Breast epithelium (tissue), 4 donors: ENCODE measurements at regions not wholly inside any gene's neighbourhood (a gene's known extent, or its start where the extent isn't known, plus 50 kb on each side); places are given as distances from the start of the nearest gene placed in this dataset.

Experiments used
- DNase-seq, 2 donors: peaks; one replicate each; pipeline ENCODE4 v3.0.0-alpha.2; 2019; ENCODE audit warnings: low spot score in 2 of 2
- H3K27ac ChIP-seq, 2 donors: fragments of 200-600 bp; sonication (generic) in 1 of 2; one replicate each; pipeline ENCODE4 v1.5.1; 2016 to 2019; ENCODE audit warnings: mild to moderate bottlenecking in 1 of 2
- H3K27me3 ChIP-seq, 2 donors: fragments of 200-600 bp; sonication (generic) in 1 of 2; one replicate each; pipeline versions ENCODE4 v1.5.1 to v1.6.0; 2017 to 2019; ENCODE audit warnings: control low read depth in 1 of 2, mild to moderate bottlenecking in 1 of 2
- H3K36me3 ChIP-seq: fragments of 200-600 bp; one replicate; pipeline ENCODE4 v1.5.1; 2019
- H3K4me1 ChIP-seq, 2 donors: fragments of 200-600 bp; sonication (generic); one replicate each; pipeline ENCODE4 v1.5.1; 2016 to 2019; ENCODE audit warnings: control low read depth in 1 of 2
- H3K4me3 ChIP-seq, 3 donors: fragments of 200-600 bp; sonication (generic); 1 replicate in 2 of 3; 2 replicates in 1 of 3; pipeline ENCODE4 v1.5.1; 2016 to 2019; ENCODE audit warnings: mild to moderate bottlenecking in 3 of 3, moderate library complexity in 2 of 3
- H3K9me3 ChIP-seq, 2 donors: fragments of 200-600 bp; sonication (generic) in 1 of 2; one replicate each; pipeline ENCODE4 v1.5.1; 2016 to 2019; ENCODE audit warnings: control low read depth in 1 of 2
- POLR2A ChIP-seq: fragments of 450-650 bp; IDR thresholded peaks from one replicate; pipeline ENCODE4 v1.6.1; 2016; ENCODE audit warnings: antibody characterized with exemption, mild to moderate bottlenecking, moderate library complexity
- POLR2AphosphoS5 ChIP-seq, 3 donors: sonication (generic); formaldehyde crosslinking; IDR thresholded peaks; one replicate each; pipeline ENCODE4 v1.6.1; 2017; ENCODE audit warnings: antibody characterized with exemption in 3 of 3
- intact Hi-C: fragments of 100-400 bp; cut with DNase I; formaldehyde crosslinking; loops from one replicate; pipeline ENCODE4 v1.15.1; 2023; ENCODE audit warnings: low total_unique reads
- TF ChIP-seq, protein P1 (sequence below), 3 donors: fragments of 450-650 bp; IDR thresholded peaks; one replicate each; pipeline ENCODE4 v1.5.1; 2016 to 2017; ENCODE audit warnings: antibody characterized with exemption in 3 of 3, mild to moderate bottlenecking in 3 of 3, moderate library complexity in 3 of 3

GRCh38 chr16:85178596-85178995 lies 66.3 kb upstream of the CIBAR2 start:
- TF ChIP-seq POLR2A: no peak
- TF ChIP-seq, protein P1, sequence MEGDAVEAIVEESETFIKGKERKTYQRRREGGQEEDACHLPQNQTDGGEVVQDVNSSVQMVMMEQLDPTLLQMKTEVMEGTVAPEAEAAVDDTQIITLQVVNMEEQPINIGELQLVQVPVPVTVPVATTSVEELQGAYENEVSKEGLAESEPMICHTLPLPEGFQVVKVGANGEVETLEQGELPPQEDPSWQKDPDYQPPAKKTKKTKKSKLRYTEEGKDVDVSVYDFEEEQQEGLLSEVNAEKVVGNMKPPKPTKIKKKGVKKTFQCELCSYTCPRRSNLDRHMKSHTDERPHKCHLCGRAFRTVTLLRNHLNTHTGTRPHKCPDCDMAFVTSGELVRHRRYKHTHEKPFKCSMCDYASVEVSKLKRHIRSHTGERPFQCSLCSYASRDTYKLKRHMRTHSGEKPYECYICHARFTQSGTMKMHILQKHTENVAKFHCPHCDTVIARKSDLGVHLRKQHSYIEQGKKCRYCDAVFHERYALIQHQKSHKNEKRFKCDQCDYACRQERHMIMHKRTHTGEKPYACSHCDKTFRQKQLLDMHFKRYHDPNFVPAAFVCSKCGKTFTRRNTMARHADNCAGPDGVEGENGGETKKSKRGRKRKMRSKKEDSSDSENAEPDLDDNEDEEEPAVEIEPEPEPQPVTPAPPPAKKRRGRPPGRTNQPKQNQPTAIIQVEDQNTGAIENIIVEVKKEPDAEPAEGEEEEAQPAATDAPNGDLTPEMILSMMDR (IDR thresholded peaks at IDR 0.05): no peak
- TF ChIP-seq POLR2AphosphoS5 (IDR thresholded peaks at IDR 0.05): no peak
- H3K27ac ChIP-seq: no peak overlapping the region
- no peaks in the 10 kb centered on the region for H3K36me3 ChIP-seq
- intact Hi-C loops: no loop called here
- DNase-seq: no peak
- no peak overlapping the region for H3K4me3 ChIP-seq
- H3K27me3 ChIP-seq: no peaks in the 10 kb centered on the region
- no peaks in the 10 kb centered on the region for H3K9me3 ChIP-seq
- no peaks in the 10 kb centered on the region for H3K4me1 ChIP-seq

- intact Hi-C loops: no loop called here
- no peak for DNase-seq
- H3K27me3 ChIP-seq: no peaks in the 10 kb centered on the region
Observed at GRCh38 chr16:85179344-85180046, 67.2 kb upstream of the CIBAR2 start.

DNA sequence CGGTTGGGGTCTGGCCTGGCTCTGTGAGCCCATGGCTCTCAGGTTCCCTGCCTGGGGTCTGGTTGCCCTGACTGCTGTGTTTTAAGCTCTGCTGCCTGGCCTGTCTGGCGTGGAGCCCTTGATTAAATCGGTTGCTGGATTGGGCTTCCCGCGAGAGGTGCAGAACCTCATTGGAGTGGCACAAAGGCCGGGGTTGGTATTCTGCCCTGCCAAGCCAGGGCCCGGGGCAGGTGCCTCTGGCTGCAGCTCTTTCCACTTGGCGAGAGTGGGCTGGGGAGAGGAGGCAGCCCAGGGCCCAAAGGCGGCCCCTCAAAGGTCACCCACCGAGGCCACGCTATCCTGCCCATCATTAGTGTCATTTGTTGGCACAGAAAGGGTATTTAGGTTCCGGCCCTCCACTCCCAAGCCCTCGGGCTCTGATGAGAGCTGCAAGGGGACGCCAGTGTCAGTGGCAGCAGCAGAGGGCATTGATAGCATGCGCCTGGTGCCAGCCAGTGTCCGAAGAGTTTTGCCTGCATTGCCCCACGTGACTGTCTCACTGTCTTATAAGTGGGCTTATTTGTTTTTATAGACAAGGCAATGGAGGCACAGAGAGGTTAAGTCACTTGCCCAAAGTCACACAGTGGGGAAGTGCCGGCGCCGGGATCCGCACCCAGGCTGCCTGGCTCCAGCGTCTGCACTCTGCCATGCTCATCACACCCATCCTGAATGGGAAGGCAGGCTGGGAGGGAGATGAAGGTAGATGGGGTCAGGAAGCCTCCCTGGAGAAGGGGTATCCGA lies 68.0 kb upstream of the CIBAR2 start:
- Histone ChIP-seq H3K27ac (no peak overlapping the region), H3K36me3 (no peaks in the 10 kb centered on the region), H3K4me1 (no peaks in the 10 kb centered on the region), H3K9me3 (peaks cover 5 to 6% of the 10 kb centered on the region in 2 donors), H3K4me3 (no peak overlapping the region), H3K27me3 (no peaks in the 10 kb centered on the region)
- intact Hi-C loops: no loop called here
- no peak for DNase-seq
- TF ChIP-seq POLR2AphosphoS5 (IDR thresholded peaks at IDR 0.05): no peak
- TF ChIP-seq, protein P1 (IDR thresholded peaks at IDR 0.05): no peak
- no peak for TF ChIP-seq POLR2A

More at GRCh38 chr16:85179344-85180046, 67.2 kb upstream of the CIBAR2 start:
- Histone ChIP-seq H3K36me3 (no peaks in the 10 kb centered on the region), H3K9me3 (peaks cover 5 to 6% of the 10 kb centered on the region in 2 donors), H3K27ac (no peak overlapping the region), H3K4me3 (no peak overlapping the region), H3K4me1 (no peaks in the 10 kb centered on the region)
- TF ChIP-seq, protein P1 (IDR thresholded peaks at IDR 0.05): no peak
- TF ChIP-seq POLR2A (no peak), POLR2AphosphoS5 (IDR thresholded peaks at IDR 0.05) (no peak)

GRCh38 chr16:85180827-85181738 lies 68.8 kb upstream of the CIBAR2 start:
- Histone ChIP-seq H3K27me3 (no peaks in the 10 kb centered on the region), H3K27ac (no peak overlapping the region), H3K4me3 (no peak overlapping the region), H3K4me1 (no peaks in the 10 kb centered on the region), H3K9me3 (peaks cover 5 to 6% of the 10 kb centered on the region in 2 donors), H3K36me3 (no peaks in the 10 kb centered on the region)
- DNase-seq: no peak
- intact Hi-C loops: no loop called here
- TF ChIP-seq, protein P1 (IDR thresholded peaks at IDR 0.05): no peak
